CD4-positive, alpha-beta T cell (primary cell): ENCODE measurements at regions not wholly inside any gene's neighbourhood (a gene's known extent, or its start where the extent isn't known, plus 50 kb on each side); places are given as distances from the start of the nearest gene placed in this dataset.

Experiments used
- ATAC-seq: fragments of 200-7000 bp; cut with Tn5 transposase; one replicate; pipeline ENCODE4 v1.10.0; 2022; ENCODE audit warnings: mild to moderate bottlenecking; ENCODE audit not compliant: poor library complexity
- CTCF ChIA-PET: fragments of 350-600 bp; sonication (Branson Sonifier 250); formaldehyde crosslinking; loops from one replicate; lab custom pipeline; 2021; ENCODE audit warnings: antibody characterized with exemption, inconsistent platforms; lab: Charles Lee
- POLR2A ChIA-PET: fragments of 350-600 bp; sonication (Branson Sonifier 250); formaldehyde crosslinking; loops from one replicate; lab custom pipeline; 2021; ENCODE audit warnings: antibody characterized with exemption, inconsistent platforms; lab: Charles Lee
- DNase-seq, 14 experiments: peaks; one replicate each; pipeline ENCODE4 v3.0.0-alpha.2; 2013 to 2020; ENCODE audit warnings: mixed read lengths in 2 of 14
- H3K27ac ChIP-seq, 2 donors: one replicate each; pipeline versions ENCODE4 v1.5.1 to v1.7.0; 2013; ENCODE audit warnings: low read length in 2 of 2, low read depth in 1 of 2, mild to moderate bottlenecking in 1 of 2
- H3K27me3 ChIP-seq, 2 experiments: 1 replicate in 1 of 2; 2 replicates in 1 of 2; pipeline versions ENCODE4 v1.6.1 to v1.7.0; 2013; ENCODE audit warnings: low read length in 2 of 2, control low read depth in 1 of 2, mild to moderate bottlenecking in 1 of 2, moderate library complexity in 1 of 2; ENCODE audit not compliant: insufficient read depth in 2 of 2, control insufficient read depth in 1 of 2
- H3K36me3 ChIP-seq: one replicate; pipeline ENCODE4 v1.6.1; 2013; ENCODE audit warnings: low read length, control low read depth; ENCODE audit not compliant: insufficient read depth
- H3K4me1 ChIP-seq: one replicate; pipeline ENCODE4 v1.6.1; 2013; ENCODE audit warnings: low read length, control low read depth; ENCODE audit not compliant: insufficient read depth
- H3K4me3 ChIP-seq: one replicate; pipeline ENCODE4 v1.5.1; 2013; ENCODE audit warnings: mild to moderate bottlenecking, low read length, moderate library complexity
- H3K9me3 ChIP-seq, 2 experiments: 1 replicate in 1 of 2; 2 replicates in 1 of 2; pipeline versions ENCODE4 v1.6.1 to v1.7.0; 2013; ENCODE audit warnings: low read length in 2 of 2, mild to moderate bottlenecking in 2 of 2, control low read depth in 1 of 2, moderate library complexity in 1 of 2; ENCODE audit not compliant: control insufficient read depth in 1 of 2, insufficient read depth in 1 of 2
- H3K27ac Mint-ChIP-seq: one replicate; pipeline ENCODE4 v1.8.0; 2020; ENCODE audit warnings: mixed read lengths
- H3K27me3 Mint-ChIP-seq: one replicate; pipeline ENCODE4 v1.8.0; 2021; ENCODE audit warnings: mixed read lengths
- H3K36me3 Mint-ChIP-seq: one replicate; pipeline ENCODE4 v1.8.0; 2021; ENCODE audit warnings: low read depth, mixed read lengths
- H3K4me1 Mint-ChIP-seq: one replicate; pipeline ENCODE4 v1.8.0; 2021; ENCODE audit warnings: low read depth, mixed read lengths
- H3K4me3 Mint-ChIP-seq: one replicate; pipeline ENCODE4 v1.8.0; 2020; ENCODE audit warnings: mild to moderate bottlenecking, mixed read lengths
- H3K9me3 Mint-ChIP-seq: one replicate; pipeline ENCODE4 v1.8.0; 2020; ENCODE audit warnings: mixed read lengths
- intact Hi-C, 2 experiments: fragments of 100-400 bp; cut with DNase I in 1 of 2; cut with micrococcal nuclease in 1 of 2; formaldehyde crosslinking; loops; one replicate each; pipeline versions ENCODE4 v1.15.1 to v1.9.0; 2023 to 2025; cut with DNase I, micrococcal nuclease
- TF ChIP-seq, protein P1 (sequence below): fragments of 200-600 bp; IDR thresholded peaks from one replicate; pipeline ENCODE4 v1.8.0; 2022; ENCODE audit warnings: antibody characterized with exemption, mild to moderate bottlenecking

DNA sequence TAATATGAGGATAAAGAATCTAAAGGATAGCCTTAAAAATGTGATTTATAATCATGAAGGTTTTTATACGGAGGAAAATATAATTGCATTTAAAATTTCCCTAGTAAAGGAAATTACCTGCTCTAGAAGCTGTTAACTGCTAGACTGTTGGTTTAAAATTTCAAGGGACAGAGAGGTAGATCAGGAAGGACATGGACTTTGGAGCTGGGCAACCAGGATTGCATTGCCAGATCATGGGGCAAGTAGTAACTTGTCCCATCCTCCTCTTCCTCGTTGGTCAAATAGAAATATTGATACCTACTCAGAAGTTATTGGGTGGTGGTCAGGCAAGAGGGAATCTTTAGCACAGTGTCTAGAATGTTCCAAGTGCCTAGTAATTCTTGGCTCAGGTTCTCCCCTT, 525.1 kb downstream of the MFSD1 start:
- Histone ChIP-seq H3K4me3 (no peak overlapping the region), H3K9me3 (no peaks in the 10 kb centered on the region), H3K27me3 (no peaks in the 10 kb centered on the region), H3K27ac (no peak overlapping the region), H3K36me3 (no peaks in the 10 kb centered on the region), H3K4me1 (no peaks in the 10 kb centered on the region)
- DNase-seq = no peak
- ChIA-PET CTCF (no interaction called here), POLR2A (no interaction called here)
- H3K9me3 Mint-ChIP-seq = peaks cover 2% of the 10 kb centered on the region
- TF ChIP-seq, protein P1, sequence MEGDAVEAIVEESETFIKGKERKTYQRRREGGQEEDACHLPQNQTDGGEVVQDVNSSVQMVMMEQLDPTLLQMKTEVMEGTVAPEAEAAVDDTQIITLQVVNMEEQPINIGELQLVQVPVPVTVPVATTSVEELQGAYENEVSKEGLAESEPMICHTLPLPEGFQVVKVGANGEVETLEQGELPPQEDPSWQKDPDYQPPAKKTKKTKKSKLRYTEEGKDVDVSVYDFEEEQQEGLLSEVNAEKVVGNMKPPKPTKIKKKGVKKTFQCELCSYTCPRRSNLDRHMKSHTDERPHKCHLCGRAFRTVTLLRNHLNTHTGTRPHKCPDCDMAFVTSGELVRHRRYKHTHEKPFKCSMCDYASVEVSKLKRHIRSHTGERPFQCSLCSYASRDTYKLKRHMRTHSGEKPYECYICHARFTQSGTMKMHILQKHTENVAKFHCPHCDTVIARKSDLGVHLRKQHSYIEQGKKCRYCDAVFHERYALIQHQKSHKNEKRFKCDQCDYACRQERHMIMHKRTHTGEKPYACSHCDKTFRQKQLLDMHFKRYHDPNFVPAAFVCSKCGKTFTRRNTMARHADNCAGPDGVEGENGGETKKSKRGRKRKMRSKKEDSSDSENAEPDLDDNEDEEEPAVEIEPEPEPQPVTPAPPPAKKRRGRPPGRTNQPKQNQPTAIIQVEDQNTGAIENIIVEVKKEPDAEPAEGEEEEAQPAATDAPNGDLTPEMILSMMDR = no peak
- no peak overlapping the region for H3K4me3 Mint-ChIP-seq
- no peaks in the 10 kb centered on the region for H3K27me3 Mint-ChIP-seq
- ATAC-seq = no peak
- no peak overlapping the region for H3K27ac Mint-ChIP-seq
- H3K36me3 Mint-ChIP-seq = no peaks in the 10 kb centered on the region
- intact Hi-C loops = no loop called here
- no peaks in the 10 kb centered on the region for H3K4me1 Mint-ChIP-seq

DNA sequence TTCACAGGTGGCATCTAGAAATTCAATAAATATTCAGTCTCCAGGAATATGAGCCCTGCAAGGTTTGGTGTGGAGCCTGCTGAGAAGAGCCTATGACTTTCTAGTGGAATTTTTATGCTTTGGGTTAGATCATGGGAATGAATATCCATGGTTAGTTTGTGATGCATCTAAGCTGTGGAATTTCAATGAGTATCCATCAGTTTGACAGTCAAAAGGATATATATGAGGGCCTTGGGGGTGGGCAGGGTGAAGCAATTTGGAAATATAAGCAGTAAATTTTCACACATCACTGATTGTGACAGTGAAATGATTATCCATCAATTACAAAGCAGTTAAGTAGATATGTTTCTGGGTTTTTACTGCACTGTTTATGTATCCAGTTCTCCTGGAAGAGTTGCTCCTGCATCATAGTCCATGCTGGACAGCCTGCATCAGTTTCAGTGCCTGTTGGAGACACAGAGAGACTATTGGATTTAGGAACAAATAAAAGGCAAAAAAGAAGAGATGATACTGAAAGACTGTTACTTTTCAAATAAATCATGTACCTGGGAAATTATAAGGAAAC, 530.8 kb downstream of the MFSD1 start:
- intact Hi-C loops = no loop called here
- no peaks in the 10 kb centered on the region for H3K36me3 ChIP-seq
- TF ChIP-seq, protein P1 = no peak
- CTCF ChIA-PET = no interaction called here
- Mint-ChIP-seq H3K4me1 (no peaks in the 10 kb centered on the region), H3K27me3 (no peaks in the 10 kb centered on the region), H3K9me3 (no peaks in the 10 kb centered on the region), H3K36me3 (no peaks in the 10 kb centered on the region), H3K4me3 (no peak overlapping the region), H3K27ac (no peak overlapping the region)
- H3K4me1 ChIP-seq = no peaks in the 10 kb centered on the region
- H3K27me3 ChIP-seq = no peaks in the 10 kb centered on the region
- H3K27ac ChIP-seq = no peak overlapping the region
- no peaks in the 10 kb centered on the region for H3K9me3 ChIP-seq
- DNase-seq = no peak
- no peak for ATAC-seq
- no peak overlapping the region for H3K4me3 ChIP-seq
- POLR2A ChIA-PET = no interaction called here

DNA sequence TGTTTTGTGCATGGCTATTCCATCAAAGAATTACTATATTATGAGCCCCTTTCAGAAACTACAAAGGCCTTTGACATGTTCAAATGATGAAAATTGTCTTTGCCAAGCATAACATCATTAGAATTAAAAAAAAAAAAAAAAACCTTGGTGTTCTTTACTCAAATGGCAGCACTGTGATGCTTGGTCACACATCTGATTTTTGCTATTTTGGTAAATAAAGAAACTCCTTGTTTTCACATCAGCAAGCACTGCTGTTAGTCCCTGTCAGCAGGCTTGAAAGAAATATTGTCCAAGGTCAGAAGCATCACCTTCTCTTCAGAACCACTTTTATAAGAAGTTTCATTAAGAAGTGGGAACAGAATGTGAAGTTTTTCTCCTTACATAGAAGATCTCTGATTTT, 537.3 kb downstream of the MFSD1 start:
- no peak for ATAC-seq
- DNase-seq = no peak
- Histone ChIP-seq H3K27me3 (no peaks in the 10 kb centered on the region), H3K9me3 (peaks cover 0 to 8% of the 10 kb centered on the region in 2 experiments), H3K4me3 (no peak overlapping the region), H3K27ac (no peak overlapping the region), H3K36me3 (no peaks in the 10 kb centered on the region), H3K4me1 (no peaks in the 10 kb centered on the region)
- POLR2A ChIA-PET = no interaction called here
- CTCF ChIA-PET = no interaction called here
- no peaks in the 10 kb centered on the region for H3K36me3 Mint-ChIP-seq
- H3K27ac Mint-ChIP-seq = no peak overlapping the region
- H3K9me3 Mint-ChIP-seq = peaks cover 7% of the 10 kb centered on the region
- H3K4me3 Mint-ChIP-seq = no peak overlapping the region
- intact Hi-C loops = no loop called here
- TF ChIP-seq, protein P1 = no peak
- H3K4me1 Mint-ChIP-seq = no peaks in the 10 kb centered on the region
- no peaks in the 10 kb centered on the region for H3K27me3 Mint-ChIP-seq
